ENCODE measurements at regions not wholly inside any gene's neighbourhood (a gene's known extent, or its start where the extent isn't known, plus 50 kb on each side); places are given as distances from the start of the nearest gene placed in this dataset.

DNA sequence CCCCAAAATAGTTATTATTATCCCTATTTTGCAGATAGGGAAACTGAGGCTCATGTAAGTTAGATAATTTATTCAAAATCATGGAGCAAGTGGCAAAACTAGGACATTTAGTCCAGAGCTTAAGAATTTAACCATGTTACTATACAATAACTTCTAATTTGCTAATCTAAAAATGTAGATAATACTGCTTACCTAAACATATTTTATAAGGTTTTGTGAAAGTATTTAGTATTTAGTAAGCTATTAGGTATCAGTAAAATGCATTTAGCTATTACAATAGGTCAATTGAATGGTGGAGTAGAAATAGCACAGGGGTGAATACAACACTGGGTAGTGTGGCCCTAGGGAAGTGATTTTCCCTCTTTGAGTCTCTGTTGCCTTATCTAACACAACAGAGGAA lies 648.3 kb downstream of the KIF4B start:
- TF ChIP-seq, protein P1, sequence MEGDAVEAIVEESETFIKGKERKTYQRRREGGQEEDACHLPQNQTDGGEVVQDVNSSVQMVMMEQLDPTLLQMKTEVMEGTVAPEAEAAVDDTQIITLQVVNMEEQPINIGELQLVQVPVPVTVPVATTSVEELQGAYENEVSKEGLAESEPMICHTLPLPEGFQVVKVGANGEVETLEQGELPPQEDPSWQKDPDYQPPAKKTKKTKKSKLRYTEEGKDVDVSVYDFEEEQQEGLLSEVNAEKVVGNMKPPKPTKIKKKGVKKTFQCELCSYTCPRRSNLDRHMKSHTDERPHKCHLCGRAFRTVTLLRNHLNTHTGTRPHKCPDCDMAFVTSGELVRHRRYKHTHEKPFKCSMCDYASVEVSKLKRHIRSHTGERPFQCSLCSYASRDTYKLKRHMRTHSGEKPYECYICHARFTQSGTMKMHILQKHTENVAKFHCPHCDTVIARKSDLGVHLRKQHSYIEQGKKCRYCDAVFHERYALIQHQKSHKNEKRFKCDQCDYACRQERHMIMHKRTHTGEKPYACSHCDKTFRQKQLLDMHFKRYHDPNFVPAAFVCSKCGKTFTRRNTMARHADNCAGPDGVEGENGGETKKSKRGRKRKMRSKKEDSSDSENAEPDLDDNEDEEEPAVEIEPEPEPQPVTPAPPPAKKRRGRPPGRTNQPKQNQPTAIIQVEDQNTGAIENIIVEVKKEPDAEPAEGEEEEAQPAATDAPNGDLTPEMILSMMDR (IDR thresholded peaks at IDR 0.05; ENCODE audit: low read depth, low read length, missing input control), result no peak
- TF ChIP-seq GABPA (IDR thresholded peaks at IDR 0.05 in 1 of 2, conservative IDR thresholded peaks at IDR 0.05 in 1 of 2), result no peak
- TF ChIP-seq TAF1 (conservative IDR thresholded peaks at IDR 0.05), result no peak
- no peak for TF ChIP-seq YY1 (IDR thresholded peaks at IDR 0.05)
- TF ChIP-seq, protein P2, sequence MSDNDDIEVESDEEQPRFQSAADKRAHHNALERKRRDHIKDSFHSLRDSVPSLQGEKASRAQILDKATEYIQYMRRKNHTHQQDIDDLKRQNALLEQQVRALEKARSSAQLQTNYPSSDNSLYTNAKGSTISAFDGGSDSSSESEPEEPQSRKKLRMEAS (IDR thresholded peaks at IDR 0.05), result no peak
- no peak for TF ChIP-seq FOXA1 (IDR thresholded peaks at IDR 0.05)
- TF ChIP-seq SP1 (IDR thresholded peaks at IDR 0.05), result no peak
- no peak for TF ChIP-seq JUND (IDR thresholded peaks at IDR 0.05)
- TF ChIP-seq, protein P3, sequence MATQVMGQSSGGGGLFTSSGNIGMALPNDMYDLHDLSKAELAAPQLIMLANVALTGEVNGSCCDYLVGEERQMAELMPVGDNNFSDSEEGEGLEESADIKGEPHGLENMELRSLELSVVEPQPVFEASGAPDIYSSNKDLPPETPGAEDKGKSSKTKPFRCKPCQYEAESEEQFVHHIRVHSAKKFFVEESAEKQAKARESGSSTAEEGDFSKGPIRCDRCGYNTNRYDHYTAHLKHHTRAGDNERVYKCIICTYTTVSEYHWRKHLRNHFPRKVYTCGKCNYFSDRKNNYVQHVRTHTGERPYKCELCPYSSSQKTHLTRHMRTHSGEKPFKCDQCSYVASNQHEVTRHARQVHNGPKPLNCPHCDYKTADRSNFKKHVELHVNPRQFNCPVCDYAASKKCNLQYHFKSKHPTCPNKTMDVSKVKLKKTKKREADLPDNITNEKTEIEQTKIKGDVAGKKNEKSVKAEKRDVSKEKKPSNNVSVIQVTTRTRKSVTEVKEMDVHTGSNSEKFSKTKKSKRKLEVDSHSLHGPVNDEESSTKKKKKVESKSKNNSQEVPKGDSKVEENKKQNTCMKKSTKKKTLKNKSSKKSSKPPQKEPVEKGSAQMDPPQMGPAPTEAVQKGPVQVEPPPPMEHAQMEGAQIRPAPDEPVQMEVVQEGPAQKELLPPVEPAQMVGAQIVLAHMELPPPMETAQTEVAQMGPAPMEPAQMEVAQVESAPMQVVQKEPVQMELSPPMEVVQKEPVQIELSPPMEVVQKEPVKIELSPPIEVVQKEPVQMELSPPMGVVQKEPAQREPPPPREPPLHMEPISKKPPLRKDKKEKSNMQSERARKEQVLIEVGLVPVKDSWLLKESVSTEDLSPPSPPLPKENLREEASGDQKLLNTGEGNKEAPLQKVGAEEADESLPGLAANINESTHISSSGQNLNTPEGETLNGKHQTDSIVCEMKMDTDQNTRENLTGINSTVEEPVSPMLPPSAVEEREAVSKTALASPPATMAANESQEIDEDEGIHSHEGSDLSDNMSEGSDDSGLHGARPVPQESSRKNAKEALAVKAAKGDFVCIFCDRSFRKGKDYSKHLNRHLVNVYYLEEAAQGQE (IDR thresholded peaks at IDR 0.05), result no peak
- no peak for TF ChIP-seq RXRA (IDR thresholded peaks at IDR 0.05)
- TF ChIP-seq, protein P4, sequence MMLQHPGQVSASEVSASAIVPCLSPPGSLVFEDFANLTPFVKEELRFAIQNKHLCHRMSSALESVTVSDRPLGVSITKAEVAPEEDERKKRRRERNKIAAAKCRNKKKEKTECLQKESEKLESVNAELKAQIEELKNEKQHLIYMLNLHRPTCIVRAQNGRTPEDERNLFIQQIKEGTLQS (IDR thresholded peaks at IDR 0.05), result no peak

Data from liver (tissue), 3 donors.